Heart right ventricle (tissue), 16 donors: ENCODE measurements at regions not wholly inside any gene's neighbourhood (a gene's known extent, or its start where the extent isn't known, plus 50 kb on each side); places are given as distances from the start of the nearest gene placed in this dataset.

Experiments used
- ATAC-seq, 8 donors: fragments of 200-7000 bp; cut with Tn5 transposase; one replicate each; pipeline ENCODE4 v1.9.1; 2020; ENCODE audit warnings: mild to moderate bottlenecking in 8 of 8, moderate library complexity in 8 of 8, moderate number of reproducible peaks in 1 of 8
- DNase-seq, 2 donors: peaks; one replicate each; pipeline ENCODE4 v3.0.0-alpha.2; 2020
- H3K27ac ChIP-seq, 10 donors: fragments of 200-600 bp; sonication (generic) in 2 of 10; one replicate each; pipeline versions ENCODE4 v1.5.0 to v1.8.0; 2020 to 2022; ENCODE audit warnings: mild to moderate bottlenecking in 3 of 10
- H3K27me3 ChIP-seq, 7 donors: fragments of 200-600 bp; one replicate each; pipeline ENCODE4 v1.8.0; 2021 to 2022; ENCODE audit warnings: mild to moderate bottlenecking in 2 of 7
- H3K36me3 ChIP-seq, 9 donors: fragments of 200-600 bp; sonication (generic) in 1 of 9; one replicate each; pipeline versions ENCODE4 v1.5.0 to v1.8.0; 2020 to 2022; ENCODE audit warnings: mild to moderate bottlenecking in 2 of 9
- H3K4me1 ChIP-seq, 9 donors: fragments of 200-600 bp; sonication (generic) in 1 of 9; one replicate each; pipeline versions ENCODE4 v1.5.0 to v1.8.0; 2020 to 2022; ENCODE audit warnings: mild to moderate bottlenecking in 4 of 9
- H3K4me3 ChIP-seq, 10 donors: fragments of 200-600 bp; sonication (generic) in 2 of 10; one replicate each; pipeline versions ENCODE4 v1.5.0 to v1.8.0; 2020 to 2022; ENCODE audit warnings: mild to moderate bottlenecking in 7 of 10, moderate library complexity in 2 of 10
- H3K9me3 ChIP-seq, 11 donors: fragments of 200-600 bp in 10 of 11; sonication (generic) in 2 of 11; one replicate each; pipeline versions ENCODE4 v1.5.0 to v1.8.0; 2013 to 2022; ENCODE audit warnings: mild to moderate bottlenecking in 2 of 11, control low read depth in 1 of 11, moderate library complexity in 1 of 11
- CTCF ChIP-seq, 9 donors: fragments of 200-600 bp; sonication (generic) in 2 of 9; IDR thresholded peaks; one replicate each; pipeline versions ENCODE4 v1.5.0 to v1.8.0; 2021 to 2022; ENCODE audit warnings: antibody characterized with exemption in 9 of 9, mild to moderate bottlenecking in 5 of 9, moderate library complexity in 1 of 9
- WGBS, 2 donors: extraction: QIAGEN DNeasy Blood & Tissue Kit; methylation state at CpG; one replicate each; pipeline ENCODE4 v1.1.7; 2013; ENCODE audit warnings: inconsistent platforms in 1 of 2; 5-methylcytosine and 5-hydroxymethylcytosine counted together
- intact Hi-C, 10 donors: fragments of 100-400 bp; cut with DNase I; formaldehyde crosslinking; loops; one replicate each; pipeline versions ENCODE4 v1.11.1 to v1.14.2; 2022
- donor health status: Arrhythmogenic right ventricular cardiomyopathy.
- donor health status: ischemic (EF 13 %, LVEDD 7.1; RV severe dilation, severe dysfunction).
- donor health status: healthy with polysubstance abuse.
- donor health status: DM: no; HTN: yes; CAD: no.
- donor health status: DM: no; HTN: no; CAD: no.
- donor health status: ischemic (EF 25% LVEDD 6.9; RV normal size, moderate dysfunction).
- donor health status: ischemic (EF 25% LVEDD 5.7; RV mildly dilated, moderate dysfunction).
- donor health status: healthy.
- donor health status: DM: yes; HTN: yes; CAD: no.
- donor health status: Ischemic cardiomyopathy.
- donor health status: ischemic (EF 35%, LVEDD 5.7; RV mildly dilated, moderate dysfunction).
- donor health status: nonischemic (EF 11% LVEDD 7.7; RV severe dilation, severe dysfunction).
- donor health status: DM: yes; HTN: yes; CAD: no.
- donor health status: PGD.
- donor health status: ischemic (EF 29% LVEDD 5.4; RV normal size, mild dysfunction).
- donor health status: nonischemic (EF 23%, LVEDD 6.1; RV moderate dilation, normal function).

DNA sequence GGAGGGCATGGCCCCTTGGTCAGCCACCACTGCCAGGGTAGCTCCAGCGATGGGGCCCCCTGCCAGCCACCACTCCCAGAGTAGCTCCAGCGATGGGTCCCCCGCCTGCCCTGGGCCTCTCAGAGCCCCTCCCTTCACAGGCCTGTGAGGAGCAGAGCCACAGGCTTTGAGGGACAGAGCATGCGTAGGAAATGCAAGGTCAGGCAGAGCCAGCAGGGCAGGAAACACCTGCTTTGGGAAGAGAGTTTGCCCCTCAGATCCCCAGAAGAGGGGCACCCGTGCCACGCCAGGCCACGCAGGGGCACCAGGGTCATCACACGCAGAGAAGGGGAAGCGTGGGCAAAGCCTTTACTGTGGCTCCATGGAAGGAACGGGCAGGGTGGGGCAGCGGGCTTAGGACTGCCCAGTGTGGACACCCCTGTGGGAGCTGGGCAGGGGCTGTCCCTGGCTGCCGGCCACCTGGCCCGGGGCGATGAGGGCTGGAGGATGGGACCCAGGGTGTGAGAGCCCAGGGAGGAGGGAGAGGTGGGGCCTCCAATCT is 477.8 kb downstream of the BRD1 start:
- Histone ChIP-seq H3K27me3 (peaks cover 0 to 54% (median 30%) of the 10 kb centered on the region in 7 donors), H3K9me3 (no peaks in the 10 kb centered on the region), H3K4me3 (no peak overlapping the region), H3K36me3 (no peaks in the 10 kb centered on the region), H3K27ac (no peak overlapping the region), H3K4me1 (no peaks in the 10 kb centered on the region)
- TF ChIP-seq CTCF (IDR thresholded peaks at IDR 0.05), result no peak
- DNase-seq, result no peak
- intact Hi-C loops, result no loop called here
- 60 to 67% methylated on average over 14 of the region's 14 CpGs for WGBS, 2 donors
- ATAC-seq, result peak in 1 of 8 donors; percentile 47

DNA sequence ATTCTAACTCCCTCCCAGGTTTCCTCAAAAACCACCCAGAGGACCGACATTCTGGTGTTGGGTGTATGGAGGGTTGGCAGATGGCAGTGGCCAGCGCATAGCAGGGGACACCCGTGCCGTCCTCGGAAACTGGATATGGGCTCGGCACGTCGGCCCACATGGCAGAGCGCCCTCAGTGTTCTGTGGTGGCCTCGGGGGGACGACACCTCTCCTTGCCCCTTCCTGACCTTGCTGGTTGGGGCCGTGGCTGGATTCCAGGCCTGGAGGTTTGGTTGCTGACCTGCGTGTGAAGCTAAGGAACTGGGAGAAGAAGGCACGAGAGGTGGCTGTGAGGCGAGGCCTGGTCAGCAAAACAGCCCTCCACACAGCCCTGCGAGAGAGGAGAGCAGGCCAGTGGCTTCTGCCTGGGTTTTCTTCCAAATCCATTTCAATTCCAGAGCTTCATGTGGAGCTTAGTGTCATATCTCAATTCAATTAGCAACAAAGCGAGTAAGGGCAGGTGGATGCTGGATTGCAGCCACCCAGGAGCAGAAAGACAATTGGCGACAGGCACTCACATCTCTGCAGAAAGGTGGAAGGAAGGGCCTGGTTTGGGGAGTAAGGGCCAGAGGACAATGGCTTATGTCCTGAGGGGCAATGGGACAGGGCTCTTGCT is 478.4 kb downstream of the BRD1 start:
- no peak overlapping the region for H3K27ac ChIP-seq
- intact Hi-C loops, result no loop called here
- no peaks in the 10 kb centered on the region for H3K36me3 ChIP-seq
- TF ChIP-seq CTCF (IDR thresholded peaks at IDR 0.05), result no peak
- WGBS, 2 donors, result 88 to 91% methylated on average over 18 of the region's 18 CpGs
- no peaks in the 10 kb centered on the region for H3K4me1 ChIP-seq
- DNase-seq, result no peak
- ATAC-seq, result no peak
- H3K4me3 ChIP-seq, result no peak overlapping the region
- H3K9me3 ChIP-seq, result no peaks in the 10 kb centered on the region
- H3K27me3 ChIP-seq, result peaks cover 0 to 54% (median 29%) of the 10 kb centered on the region in 7 donors

DNA sequence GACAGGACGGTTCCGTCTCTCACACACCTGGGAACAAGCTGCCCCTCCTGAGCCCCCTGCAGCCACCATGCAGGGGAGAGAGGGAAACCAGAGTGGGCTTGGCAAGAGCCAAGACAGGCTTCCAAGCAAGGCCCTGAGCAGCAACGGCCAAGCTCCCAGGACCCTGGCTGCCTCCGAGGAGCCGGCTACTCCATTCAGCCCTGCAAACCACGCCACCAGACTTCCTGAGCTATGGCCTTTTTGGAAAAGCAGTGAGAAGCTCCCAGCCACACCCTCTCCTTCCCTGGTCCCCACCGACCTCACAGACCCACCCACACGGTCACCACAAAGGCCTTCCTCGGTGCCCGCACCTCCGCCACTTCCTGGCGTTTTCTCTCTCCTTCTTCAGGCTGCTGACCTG is 479.0 kb downstream of the BRD1 start:
- no peak for ATAC-seq
- Histone ChIP-seq H3K4me3 (no peak overlapping the region), H3K9me3 (no peaks in the 10 kb centered on the region), H3K4me1 (no peaks in the 10 kb centered on the region), H3K27ac (no peak overlapping the region), H3K27me3 (peaks cover 0 to 52% (median 28%) of the 10 kb centered on the region in 7 donors), H3K36me3 (no peaks in the 10 kb centered on the region)
- TF ChIP-seq CTCF (IDR thresholded peaks at IDR 0.05), result no peak
- WGBS, 2 donors, result 71 to 78% methylated on average over 12 of the region's 12 CpGs
- intact Hi-C loops, result no loop called here
- DNase-seq, result no peak

DNA sequence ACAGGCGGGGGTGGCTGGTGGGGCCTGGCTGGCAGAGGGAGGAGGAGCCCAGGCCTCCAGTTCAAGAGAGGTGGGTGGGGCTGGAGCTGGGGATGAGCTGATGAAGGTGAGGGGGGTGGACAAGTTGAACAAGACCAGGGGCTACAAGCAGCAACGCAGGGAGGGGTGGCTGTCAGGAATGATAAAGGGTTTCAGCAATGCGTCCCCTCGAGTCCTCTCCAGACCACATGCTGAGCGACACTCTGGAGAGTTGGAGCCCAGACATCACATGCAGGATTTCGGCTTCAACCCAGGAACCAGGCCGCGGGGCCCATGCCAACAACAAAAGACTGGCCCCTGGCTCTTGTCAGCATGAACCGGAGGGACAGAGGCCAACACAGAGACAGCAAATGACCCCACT is 480.3 kb downstream of the BRD1 start:
- intact Hi-C loops, result no loop called here
- Histone ChIP-seq H3K4me3 (no peak overlapping the region), H3K27me3 (peaks cover 0 to 43% (median 22%) of the 10 kb centered on the region in 7 donors), H3K36me3 (no peaks in the 10 kb centered on the region), H3K4me1 (no peaks in the 10 kb centered on the region), H3K27ac (no peak overlapping the region), H3K9me3 (no peaks in the 10 kb centered on the region)
- no peak for TF ChIP-seq CTCF (IDR thresholded peaks at IDR 0.05)
- 70 to 73% methylated on average over 9 of the region's 9 CpGs for WGBS, 2 donors
- DNase-seq (no peak), ATAC-seq (no peak)
